NT2/D1 (cell line): ENCODE measurements at regions not wholly inside any gene's neighbourhood (a gene's known extent, or its start where the extent isn't known, plus 50 kb on each side); places are given as distances from the start of the nearest gene placed in this dataset.

Experiments used
- YY1 ChIP-seq: IDR thresholded peaks from 2 replicates; pipeline ENCODE4 v1.6.1; 2011; ENCODE audit not compliant: insufficient read length, insufficient read depth
- ZNF274 ChIP-seq: IDR thresholded peaks from 2 replicates; pipeline ENCODE4 v1.6.1; 2011; ENCODE audit warnings: mild to moderate bottlenecking, low read depth, low read length

GRCh38 chr17:71480099-71480498, 640.7 kb upstream of the SOX9 start:
- no peak for TF ChIP-seq YY1
- TF ChIP-seq ZNF274 = no peak
